ENCODE measurements at regions not wholly inside any gene's neighbourhood (a gene's known extent, or its start where the extent isn't known, plus 50 kb on each side); places are given as distances from the start of the nearest gene placed in this dataset.
"Not testable (repeated sequence)": the region's sequence is repeated elsewhere in the genome, so short reads cannot be mapped to it uniquely, and the experiment has no call there.

DNA sequence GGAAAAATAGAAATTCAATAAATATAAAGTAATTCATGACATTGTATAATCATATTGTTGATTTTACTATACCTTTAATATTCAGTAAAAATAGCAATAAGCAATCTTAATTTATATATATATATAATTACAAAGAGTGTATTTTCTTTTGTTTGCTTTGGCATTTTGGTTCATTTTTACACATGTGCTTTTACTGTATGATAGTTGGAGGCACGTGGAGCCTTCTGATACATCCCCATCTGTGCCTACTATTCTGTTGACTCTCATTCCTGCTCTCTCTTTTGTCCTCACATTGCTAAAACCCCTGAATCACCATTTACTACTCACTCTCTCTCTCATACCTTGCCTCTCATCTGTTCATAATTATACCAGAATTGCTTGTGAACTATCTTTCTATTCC, 106.4 kb upstream of the NDST4 start:
- DNase-seq (ENCODE audit: low spot score): no peak

DNA sequence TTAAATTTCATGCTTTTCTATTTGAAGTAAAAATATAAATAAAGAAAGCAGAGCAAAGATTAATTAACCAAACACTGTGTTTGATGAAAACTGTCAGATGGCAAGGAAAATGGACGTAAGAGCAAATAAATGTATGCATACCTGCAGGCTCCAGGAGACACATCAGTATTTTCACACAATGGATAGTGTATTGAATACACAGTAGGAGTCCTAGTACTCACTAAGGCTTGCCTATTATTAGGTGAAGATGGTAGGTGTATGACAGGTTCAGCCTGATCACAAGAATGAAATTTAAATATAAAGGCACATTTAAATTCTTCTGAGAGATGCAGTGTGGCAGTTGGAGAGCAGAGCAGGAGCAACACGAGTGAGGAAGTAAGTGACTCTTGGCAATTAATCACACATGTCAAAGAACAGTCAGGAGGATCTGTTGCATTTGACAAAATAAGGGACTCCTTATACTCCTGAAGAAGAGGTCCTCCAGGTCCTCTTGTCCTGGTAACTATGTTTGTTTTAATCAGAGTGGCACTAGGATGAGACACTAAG, 106.0 kb upstream of the NDST4 start:
- no peak for DNase-seq (ENCODE audit: low spot score)

DNA sequence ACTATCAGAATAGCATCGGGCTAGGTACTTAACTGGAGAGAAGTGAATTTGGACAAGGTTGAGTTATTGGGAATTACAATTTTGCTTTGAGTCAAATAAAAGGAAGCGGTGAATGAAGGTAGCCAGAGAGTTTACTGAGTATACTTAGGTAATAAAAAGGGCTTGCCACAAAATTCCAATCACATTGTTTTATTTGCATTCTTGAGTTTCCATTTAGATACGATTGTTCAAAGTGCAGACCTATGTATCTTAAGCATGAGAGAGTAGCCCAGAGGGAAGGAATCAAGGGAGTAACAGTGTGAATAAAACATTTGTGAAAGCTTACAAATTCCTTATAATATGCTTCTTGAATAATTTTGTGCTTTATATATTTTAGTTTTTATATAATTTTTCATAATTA, 102.5 kb upstream of the NDST4 start:
- no peak for DNase-seq (ENCODE audit: low spot score)

DNA sequence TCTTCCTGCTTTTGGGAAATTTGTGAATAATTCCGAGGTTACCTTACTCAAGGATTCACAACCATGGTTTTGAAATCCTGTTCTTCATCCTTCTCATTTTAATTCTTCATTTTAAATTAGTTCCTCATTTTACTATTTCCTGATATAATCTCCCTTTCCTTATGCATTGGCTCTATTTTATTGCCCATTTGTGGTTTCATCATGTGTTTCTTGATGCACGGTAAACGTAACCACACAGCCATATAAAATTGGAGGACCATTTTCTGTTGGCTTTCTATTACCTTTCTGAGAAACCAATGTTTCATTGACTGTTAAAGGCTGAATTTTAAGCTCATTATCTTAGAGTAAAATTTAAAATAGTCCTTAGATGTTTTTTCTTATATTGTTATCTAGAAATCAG, 100.3 kb upstream of the NDST4 start:
- DNase-seq (ENCODE audit: low spot score): no peak

DNA sequence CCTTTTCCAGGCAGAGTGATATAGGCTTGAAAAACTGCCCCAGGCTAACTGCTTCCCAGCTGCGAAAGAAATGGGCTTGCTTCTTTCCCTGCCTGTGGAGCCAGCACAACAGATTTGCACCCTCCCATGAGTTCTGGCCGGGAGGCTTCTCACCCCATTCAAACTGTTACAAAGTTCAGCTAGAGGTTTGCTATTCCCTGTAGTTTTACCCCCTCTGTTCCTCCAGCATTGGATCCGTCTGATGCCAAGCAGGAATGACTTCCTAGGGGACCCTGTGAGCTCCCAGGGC, 87.6 kb upstream of the NDST4 start:
- no peak for DNase-seq (ENCODE audit: low spot score)

DNA sequence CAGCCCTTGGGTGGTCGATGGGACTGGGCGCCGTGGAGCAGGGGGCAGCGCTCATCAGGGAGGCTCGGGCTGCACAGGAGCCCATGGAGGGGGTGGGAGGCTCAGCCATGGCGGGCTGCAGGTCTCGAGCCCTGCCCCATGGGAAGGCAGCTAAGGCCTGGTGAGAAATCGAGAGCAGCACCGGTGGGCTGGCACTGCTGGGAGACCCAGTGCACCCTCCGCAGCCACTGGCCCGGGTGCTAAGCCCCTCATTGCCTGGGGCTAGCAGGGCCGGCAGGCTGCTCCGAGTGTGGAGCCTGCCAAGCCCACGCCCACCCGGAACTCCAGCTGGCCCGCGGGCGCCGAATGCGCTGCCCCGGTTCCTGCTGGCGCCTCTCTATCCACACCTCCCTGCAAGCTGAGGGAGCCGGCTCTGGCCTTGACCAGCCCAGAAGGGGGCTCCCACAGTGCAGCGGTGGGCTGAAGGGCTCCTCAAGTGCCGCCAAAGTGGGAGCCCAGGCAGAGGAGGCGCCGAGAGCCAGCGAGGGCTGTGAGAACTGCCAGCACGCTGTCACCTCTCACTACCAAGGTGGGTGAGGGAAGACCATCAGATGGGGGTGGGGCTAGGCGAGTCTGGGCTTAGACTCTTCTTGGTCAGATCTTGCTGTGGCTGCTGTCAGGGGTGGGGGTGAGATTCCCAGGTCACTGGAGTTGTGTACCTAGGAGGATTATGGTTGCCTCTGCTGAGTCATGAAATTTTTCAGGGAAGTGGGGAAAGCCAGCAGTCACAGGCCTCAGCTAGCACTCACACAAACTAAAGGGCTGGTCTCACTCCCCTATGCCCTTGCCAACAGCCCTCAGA, 87.0 kb upstream of the NDST4 start:
- DNase-seq (ENCODE audit: low spot score): not testable (repeated sequence)

DNA sequence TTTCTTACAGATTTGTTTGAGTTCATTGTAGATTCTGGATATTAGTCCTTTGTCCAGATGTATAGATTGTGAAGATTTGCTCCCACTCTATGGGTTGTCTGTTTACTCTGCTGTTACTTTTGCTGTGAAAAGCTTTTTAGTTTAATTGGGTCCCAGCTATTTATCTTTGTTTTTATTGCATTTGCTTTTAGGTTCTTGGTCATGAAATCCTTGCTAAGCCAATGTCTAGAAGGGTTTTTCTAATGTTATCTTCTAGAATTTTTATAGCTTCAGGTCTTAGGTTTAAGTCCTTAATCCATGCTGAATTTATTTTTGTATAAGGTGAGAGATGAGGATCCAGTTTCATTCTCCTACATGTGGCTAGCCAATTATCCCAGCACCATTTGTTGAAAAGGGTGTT, 81.2 kb upstream of the NDST4 start:
- DNase-seq (ENCODE audit: low spot score): not testable (repeated sequence)

DNA sequence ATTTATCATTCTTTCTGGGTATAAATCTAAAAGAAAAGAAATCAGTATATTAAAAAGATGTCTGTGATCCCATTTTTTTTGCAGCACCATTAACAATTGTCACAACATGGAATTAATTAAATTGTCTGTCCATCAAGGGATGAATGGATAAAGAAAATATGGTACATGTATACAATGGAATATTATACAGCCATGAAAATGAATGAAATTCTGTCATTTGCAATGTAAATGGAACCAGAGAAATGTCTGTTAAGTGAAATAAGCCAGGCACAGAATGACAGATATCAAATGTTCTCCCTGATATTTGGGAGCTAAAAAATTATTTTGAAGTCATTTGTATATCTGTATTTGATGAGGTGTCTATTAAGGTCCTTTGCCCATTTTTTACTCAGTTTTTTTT, 77.1 kb upstream of the NDST4 start:
- DNase-seq (ENCODE audit: low spot score): no peak

DNA sequence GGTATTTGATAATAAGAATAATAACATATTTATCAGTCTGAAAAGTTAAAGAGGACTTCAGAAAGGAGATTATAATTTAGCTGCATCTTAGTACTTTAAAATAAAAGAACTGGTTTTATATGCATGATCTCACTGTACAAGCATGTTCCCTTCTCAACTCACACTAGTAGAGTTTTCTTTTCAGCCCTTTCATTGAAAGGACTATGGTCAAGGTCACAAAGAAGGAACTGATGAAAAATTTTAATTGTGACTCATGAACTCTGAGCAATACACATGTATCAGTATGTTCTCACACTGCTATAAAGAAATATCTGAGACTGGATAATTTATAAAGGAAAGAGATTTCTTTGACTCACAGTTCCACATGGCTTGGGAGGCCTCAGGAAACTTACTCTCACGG, 73.7 kb upstream of the NDST4 start:
- no peak for DNase-seq (ENCODE audit: low spot score)

DNA sequence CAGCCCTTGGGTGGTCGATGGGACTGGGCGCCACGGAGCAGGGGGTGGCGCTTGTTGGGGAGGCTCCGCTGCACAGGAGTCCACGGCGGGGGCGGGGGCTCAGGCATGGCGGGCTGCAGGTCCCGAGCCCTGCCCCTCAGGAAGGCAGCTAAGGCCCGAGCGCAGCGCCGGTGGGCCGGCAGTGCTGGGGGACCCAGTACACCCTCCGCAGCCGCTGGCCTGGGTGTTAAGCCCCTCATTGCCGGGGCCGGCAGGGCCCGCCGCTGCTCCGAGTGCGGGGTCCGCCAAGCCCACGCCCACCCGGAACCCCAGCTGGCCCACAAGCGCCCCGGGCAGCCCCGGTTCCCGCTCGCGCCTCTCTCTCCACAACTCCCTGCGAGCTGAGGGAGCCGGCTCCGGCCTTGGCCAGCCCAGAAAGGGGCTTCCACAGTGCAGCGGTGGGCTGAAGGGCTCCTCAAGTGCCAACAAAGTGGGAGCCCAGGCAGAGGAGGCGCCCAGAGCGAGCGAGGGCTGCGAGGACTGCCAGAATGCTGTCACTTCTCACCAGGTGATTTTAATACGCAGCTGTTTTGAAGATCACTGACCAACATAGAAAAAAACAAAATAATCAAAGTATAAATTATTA, 66.1 kb upstream of the NDST4 start:
- not testable (repeated sequence) for DNase-seq (ENCODE audit: low spot score)

DNA sequence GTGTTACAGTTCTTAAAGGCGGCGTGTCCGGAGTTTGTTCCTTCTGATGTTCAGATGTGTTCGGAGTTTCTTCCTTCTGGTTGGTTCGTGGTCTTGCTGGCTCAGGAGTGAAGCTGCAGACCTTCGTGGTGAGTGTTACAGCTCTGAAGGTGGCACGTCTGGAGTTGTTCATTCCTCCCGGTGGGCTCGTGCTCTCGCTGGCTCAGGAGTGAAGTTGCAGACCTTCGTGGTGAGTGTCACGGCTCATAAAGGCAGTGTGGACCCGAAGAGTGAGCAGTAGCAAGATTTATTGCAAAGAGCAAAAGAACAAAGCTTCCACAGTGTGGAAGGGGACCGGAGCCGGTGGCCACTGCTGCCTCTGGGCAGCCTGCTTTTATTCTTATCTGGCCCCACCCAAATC, 65.3 kb upstream of the NDST4 start:
- not testable (repeated sequence) for DNase-seq (ENCODE audit: low spot score)

DNA sequence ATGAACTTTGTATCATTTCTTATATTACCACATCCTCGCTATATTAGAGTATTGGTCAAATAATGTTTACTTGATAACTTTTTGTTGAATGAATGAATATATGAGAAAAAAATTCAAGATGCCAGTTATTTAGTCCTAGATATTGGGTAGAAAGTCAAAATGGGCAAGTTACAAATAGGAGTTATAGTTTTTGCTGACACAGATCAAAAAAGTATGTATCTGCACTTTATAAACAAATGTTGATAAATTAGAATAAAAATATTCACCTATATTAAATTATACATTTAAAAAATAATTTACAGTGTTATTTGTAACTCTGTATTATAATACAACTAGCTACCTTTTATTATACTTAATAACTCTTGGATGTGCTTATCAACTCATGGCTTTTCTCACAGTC, 57.8 kb upstream of the NDST4 start:
- no peak for DNase-seq (ENCODE audit: low spot score)

DNA sequence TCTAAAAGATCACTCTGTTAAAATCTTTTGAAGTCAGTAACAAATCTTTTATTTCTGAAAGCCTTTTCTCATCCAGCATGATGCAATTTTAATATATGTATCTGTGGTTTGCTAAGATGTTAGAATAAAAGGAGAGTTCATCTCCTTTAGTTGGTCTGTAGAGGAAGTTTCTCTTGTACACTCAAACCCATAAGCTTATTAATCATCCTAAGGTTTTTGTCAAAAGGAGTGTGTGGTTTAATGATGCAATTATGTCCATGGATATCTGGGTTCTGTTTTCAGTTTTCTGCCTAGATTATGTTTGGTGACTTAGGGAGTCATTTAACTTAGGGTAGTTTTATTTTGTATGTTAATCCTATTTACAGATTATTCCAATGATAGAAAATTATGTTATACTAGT, 52.1 kb upstream of the NDST4 start:
- DNase-seq (ENCODE audit: low spot score): no peak
